AML-193 (cell line): ENCODE measurements at regions not wholly inside any gene's neighbourhood (a gene's known extent, or its start where the extent isn't known, plus 50 kb on each side); places are given as distances from the start of the nearest gene placed in this dataset.

ENCODE experiments used
- DNase-seq, 2 experiments: peaks; one replicate each; lab custom pipeline; 2025; lab: John Stamatoyannopoulos, UW

DNA sequence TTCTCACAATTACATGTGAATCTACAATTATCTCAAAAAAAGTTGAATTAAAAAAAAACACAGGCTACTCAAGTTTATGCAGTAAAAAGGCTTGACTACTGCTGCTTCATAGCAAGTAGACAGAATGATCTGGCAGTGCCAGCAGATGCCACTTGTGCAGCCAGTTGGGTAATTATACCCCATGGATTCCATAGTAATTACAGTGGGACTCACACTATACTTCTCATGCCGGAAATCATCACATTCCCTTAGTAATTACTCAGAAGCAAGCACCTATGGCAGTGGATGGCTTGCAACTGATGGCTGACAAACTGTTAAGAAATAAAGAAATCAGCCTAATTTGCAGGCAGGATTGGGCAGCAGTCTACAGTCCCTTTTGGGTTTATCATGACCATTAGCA, 463.2 kb upstream of the KLF4 start:
- no peak for DNase-seq

DNA sequence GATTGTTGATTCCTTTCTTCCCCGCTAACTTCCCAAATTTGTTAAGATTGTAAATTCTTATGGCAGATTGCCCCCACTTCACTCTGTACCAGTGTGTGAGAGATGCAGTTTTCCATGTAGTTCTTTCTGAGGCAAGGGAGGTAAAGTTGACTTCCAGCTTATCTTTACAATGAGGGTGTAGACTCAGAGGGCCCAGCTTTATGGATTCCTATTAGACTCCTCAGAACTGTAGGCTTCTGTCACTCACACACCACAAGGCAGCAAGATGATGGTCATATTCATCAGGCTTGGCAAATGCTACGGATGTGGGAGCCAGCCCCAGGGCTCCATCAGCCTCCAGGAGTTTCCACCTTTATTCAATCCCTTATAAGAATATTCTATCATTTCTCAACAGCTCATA, 461.9 kb upstream of the KLF4 start:
- no peak for DNase-seq

DNA sequence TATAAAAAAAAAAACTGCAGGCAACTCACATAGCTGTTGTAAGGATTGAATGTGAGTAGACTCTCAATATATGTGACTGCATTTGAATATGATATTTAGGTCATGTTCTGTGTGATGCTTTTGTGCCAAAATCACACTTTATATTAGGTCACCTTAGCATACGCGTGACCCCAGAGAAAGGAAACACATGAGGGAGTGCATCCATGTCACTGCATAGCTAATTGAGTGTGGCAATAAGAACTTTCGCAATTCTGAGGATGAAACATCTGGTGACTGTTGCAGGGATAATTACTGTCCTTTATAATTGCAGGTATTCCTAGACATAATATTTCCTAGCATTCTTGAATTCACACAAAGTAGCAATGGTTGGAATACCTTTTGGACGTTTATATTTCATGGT, 459.5 kb upstream of the KLF4 start:
- DNase-seq, result peak in 1 of 2 experiments; percentile 1

DNA sequence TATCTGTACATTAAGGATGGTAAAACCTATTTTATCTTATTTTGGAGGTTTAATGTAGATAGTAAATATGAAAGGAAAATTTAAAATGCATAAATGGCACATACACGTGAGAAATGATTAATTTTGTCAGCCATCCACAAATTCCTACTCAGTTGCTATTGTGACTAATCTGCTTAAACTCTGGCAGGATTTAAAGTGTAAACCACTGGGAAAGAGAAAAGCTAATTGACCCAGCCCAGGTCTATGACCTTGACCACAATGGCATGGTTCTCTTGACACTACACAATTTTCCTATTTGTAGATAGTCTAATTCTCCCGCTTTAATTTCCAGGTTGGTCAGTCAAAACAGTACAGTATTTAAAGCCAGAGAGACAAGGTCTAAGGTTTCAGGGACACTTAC, 459.0 kb upstream of the KLF4 start:
- no peak for DNase-seq

DNA sequence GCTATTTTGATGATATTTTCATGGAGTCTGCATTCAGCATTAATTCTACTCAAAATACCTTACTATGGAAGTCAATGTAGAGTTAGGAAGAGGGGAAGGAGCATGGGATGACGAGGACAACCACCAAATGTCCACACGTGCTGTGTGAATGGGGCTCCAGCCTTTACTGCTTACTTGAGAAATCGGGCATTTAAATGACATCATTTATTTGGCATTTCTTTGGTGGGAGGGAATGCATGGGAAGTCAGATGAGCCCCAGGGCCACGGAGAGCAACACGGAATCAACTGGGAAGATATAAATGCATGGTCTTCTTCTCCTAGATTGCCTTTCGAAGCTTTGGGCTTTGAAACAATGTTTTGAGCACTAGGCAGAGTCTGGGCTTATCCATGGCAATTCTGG, 458.5 kb upstream of the KLF4 start:
- no peak for DNase-seq

DNA sequence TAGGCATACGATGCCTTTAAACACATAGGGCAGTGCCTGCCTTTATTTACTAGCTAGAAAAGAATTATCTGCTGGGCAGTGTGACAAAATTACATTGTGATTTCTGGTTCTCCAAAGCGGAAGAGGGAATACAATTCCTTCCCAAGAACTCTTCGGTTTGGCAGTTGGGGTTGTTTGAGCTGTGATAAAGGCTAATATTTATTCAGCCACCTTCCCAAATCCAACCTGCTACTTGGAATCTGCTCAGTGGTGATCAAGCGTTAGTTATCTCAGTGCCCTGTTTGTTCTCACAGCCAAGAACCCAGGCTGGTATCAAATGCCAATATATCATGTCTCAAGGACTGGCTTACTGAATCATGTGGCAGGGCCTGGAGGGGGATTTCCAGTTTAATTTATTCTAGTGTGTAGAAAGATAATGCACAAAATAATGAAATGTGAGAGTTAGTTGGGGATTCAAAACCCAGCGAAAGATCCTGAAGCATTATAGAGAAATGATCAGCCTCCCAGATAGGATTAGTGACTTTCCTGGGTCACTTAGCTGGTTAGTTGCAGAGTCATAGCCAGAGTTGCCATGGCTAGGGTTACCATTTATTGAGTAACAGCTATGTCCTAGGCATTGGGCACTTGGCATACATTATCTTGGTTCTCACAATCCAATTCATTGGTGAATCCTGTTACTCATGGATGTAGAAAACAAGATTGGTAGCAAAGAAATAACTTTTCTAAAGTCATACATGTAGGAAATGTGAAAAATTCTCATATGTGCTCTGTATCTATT, 457.0 kb upstream of the KLF4 start:
- DNase-seq, result no peak

DNA sequence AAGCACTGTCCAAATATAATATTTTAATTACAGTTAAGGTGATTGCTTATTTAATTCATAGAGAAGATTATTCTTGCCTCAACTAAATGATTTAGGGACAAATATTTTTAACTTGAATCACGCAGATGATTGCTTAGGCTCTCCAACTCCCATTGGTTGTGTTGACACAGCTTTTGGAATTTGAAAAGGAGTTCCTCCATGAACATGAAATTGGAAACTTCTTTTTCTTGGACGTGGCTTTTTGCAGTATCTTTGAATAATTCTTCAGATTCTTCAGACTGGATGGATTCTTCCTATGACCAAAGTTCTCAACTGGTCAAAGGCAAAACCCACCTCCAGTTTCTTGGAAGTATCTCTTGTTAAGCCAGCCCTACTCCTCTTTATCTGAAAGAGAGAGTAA, 456.4 kb upstream of the KLF4 start:
- DNase-seq, result no peak

DNA sequence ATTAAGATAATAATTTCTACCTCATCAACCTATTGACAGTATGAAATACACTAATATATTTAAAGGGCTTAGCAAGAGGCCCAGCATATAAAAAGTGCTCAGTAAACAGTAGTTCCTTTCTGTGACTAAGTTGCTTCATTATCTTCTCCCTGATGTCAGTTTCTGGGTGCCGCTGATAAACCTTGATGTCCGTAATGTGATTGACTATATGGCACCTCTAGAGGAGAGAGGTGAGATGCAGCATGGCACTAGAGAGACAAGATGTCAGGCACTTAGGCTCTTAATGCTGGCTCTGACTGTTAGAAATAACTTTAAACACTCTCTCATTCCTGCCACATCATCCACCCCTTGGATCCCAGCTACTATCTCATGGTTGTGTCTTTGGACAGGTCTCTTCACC, 455.9 kb upstream of the KLF4 start:
- DNase-seq, result no peak

DNA sequence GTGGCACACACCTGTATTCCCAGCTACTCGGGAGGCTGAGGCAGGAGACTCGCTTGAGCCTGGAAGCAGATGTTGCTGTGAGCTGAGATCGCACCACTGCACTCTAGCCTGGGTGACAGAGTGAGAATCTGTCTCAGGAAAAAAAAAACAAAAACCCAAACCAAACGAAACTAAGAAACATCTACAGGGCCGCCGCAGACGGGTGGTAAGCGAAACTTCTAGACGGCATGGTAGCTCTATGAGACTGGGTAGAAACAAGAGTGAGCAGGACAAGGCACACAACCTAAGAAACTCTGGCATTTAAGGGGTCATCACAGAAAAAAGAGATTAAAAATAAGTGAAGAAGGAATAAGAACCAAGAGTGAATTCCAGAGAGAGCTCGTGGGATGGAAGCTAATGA, 454.8 kb upstream of the KLF4 start:
- no peak for DNase-seq

DNA sequence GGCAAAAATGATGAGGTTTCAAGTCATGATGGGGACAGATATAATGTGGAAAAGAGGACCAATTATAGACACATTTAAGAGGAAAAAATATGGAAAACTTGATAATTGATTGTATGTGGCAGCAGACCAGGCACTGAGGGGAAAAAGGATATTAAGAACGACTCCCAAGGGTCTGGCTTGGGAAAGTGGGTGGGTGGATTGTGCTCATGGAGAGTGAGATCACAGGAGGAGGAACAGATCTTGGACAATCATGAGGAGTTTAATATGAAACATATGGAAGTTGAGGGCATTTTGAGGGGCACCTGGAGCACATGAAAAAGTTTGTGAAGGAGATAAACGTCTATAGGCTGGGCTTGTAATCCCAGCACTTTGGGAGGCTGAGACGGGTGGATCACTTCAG, 454.3 kb upstream of the KLF4 start:
- DNase-seq, result no peak

DNA sequence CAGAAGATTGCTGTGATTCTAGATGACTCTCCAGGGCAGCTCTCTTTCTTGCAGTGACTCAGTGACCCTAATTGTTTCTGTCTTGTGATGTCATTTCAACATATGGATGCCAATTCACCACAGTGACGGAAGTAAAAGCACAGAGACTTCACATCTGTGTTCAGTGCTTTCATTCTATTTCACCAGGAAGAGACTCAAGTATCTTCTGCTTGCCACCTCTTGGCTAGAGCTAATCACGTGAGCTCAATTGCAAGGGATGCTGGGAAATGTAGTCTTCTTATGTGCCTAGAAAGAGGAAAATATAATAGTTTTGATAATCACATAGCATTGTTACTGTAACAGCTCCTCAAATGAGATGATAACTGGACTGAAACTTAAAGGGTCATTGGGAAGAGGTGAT, 453.3 kb upstream of the KLF4 start:
- DNase-seq, result no peak

DNA sequence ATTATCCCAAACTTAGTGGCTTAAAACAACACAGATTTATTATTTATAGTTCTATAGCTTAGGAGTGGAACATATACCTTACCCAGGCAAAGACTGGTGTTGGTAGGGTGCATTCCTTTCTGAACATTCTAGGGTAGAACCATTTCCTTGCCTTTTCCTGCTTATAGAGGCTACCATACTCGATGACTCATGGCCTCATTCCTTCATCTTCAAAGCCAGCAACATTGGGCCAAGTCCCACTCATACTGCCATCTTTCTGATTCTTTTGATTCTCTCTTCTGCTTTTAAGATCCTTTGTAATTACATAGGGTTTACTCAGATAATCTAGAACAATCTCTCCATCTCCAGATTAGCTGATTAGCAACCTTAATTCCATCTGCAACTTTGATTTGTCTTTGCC, 452.7 kb upstream of the KLF4 start:
- DNase-seq, result no peak

DNA sequence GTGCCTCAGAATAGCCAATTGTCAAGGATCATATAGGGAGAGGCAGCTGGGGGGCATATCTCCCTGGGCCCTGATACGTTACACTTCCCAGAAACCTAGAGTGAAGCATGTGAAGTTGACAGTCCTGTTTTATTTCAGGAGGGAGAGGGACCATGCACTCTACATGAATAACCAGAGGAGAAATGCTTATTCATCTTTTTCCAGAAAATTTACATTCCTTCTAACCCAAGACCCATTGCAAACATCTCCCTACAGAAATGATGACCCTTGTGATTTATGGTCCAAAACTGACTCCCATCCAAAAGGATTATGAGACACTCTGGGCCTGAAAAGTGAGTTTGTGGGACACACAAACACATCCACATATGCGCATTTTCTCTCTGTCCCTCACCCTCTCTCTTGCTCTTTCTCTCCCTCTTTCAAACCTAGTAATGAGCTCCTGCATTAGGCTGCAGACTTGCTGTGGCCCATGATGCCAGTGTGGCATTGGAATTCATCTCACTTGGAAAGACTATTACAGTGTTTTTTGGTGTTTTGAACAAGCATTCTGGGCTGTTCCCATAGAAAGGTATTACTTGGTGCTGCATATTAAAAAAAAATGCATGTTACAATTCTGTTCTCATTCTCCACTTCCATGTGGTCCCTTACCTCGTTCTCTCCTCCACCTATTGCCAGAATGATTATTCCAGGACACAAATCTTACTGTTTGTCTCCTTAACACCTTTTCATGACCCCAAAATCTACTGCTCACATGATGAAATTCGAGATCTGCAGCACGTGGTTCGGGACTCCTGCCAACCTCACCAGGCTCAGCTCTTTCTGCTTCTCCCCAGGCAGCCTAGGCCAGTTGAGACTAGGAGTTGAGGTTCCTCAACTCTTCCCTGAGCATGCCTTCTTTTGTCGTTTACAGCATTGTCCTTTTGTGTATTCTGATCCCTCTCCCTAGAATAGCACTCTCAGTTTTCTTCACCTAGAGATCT, 451.3 kb upstream of the KLF4 start:
- DNase-seq, result no peak

DNA sequence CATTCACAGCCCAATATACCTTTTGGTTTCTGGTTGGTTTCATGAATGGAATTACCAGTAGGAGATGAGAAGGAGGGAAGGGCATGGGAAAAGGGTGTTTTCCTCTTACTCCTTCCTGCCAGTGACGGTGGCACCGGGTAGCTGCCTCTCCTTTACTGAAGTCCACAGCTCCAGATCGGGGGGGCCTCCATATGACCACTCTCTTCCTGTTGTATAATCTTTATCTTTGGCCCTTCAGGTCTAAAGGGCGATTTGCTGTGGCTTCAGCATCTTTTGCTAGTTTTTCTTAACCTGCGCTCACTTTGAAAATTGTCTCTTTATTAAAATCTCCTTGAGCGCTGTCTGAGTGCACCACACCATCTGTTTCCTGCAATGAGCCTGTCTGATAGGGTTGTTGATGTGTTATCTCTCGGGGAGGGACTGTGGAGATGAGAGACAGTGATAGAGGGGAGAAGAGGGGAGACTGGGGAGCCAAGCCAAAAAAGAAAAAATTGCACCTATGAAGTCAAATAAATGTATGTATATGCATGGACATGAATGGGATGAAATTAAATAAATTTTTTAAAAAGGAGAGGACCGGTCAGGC, 449.3 kb upstream of the KLF4 start:
- DNase-seq, result no peak

DNA sequence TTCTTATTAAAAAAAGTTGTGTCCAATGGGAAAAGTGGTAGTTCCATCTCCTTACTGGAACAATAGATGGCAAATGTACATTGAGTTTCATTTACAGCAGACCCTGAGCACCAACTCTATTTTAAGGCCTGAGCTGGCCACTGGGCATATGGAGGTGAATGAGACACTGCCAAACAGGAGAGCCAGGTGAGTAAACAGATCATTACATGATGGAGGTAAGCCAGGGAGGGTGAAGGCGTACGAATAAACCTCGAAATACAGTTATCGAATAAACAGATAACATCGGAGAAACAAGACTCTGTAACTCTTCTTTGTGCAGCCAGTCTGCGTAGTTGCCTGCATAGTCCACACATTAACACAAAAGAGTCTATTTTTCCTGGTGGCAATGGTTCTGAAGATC, 446.4 kb upstream of the KLF4 start:
- DNase-seq, result no peak

DNA sequence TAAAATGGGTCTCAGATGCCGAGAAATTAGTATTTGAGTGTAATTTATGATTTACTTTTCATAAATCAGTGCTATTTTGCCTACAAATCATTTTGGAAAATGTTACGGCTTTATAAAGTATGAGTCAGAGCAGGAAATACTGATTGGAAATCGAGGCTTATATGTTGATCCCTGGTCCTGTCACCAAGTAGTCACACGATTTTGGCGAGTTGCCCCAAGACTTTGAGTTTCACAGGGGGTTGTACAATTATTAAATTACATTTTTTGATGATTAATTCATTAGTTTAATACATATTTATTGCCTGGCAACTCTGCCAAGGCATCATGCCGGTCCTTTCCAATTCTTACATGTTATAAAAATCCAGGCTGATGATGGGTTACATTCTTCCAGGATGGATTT, 443.9 kb upstream of the KLF4 start:
- no peak for DNase-seq

DNA sequence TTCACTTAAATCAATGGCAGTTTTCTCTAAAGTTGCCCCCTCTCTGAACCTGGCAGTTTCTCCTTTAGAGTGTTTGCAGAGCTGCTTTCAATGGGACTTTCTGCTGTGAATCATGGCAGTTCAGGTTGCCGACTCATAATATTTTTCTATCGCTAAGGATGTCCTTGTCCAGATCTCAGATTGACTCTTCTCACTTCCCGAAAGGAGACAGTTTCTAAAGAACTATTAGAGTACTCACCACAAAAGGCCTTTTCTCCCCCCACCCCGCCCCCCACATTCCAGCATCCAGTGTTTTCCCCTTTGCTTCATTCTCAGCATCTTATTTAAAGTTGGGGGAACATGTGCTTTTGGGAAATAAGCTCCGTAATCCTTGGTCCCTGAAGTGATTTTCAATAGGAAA, 443.5 kb upstream of the KLF4 start:
- DNase-seq, result no peak

DNA sequence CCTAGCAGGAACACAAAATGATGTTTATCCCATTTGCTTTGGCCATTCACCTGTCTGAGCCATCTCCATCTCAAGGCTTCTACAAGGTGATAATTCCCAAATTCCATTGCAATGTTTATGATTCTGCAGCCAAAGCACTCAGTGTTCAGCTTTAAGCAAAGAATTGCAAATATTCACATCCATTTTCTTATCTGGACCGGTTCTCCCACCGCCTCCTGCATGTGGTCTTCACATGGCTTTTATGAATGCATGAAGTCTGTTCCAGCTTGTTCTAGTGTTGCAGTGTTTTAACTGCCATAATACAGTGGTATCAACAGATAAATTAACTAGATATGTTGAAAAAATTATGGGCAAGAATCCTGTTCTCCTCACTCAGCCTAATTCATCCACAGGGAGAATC, 443.0 kb upstream of the KLF4 start:
- no peak for DNase-seq

DNA sequence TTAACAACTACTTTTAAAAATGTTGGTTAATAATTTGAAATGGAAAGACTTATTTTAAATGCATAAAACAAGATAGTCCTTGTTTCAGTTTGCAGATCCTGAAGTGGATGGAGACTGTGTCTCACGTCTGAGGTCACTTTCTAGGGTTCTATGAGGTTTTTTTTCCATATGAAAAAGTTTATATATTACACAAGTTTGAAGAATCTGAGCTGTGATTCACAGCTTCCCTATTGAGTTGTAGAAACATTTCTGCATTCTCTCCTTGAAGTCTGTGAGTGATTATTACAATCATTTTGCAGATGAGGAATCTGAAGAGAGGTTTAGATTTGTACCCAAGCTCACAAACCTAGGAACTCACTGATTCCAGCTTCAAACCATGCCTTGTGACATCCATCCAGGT, 442.5 kb upstream of the KLF4 start:
- no peak for DNase-seq

DNA sequence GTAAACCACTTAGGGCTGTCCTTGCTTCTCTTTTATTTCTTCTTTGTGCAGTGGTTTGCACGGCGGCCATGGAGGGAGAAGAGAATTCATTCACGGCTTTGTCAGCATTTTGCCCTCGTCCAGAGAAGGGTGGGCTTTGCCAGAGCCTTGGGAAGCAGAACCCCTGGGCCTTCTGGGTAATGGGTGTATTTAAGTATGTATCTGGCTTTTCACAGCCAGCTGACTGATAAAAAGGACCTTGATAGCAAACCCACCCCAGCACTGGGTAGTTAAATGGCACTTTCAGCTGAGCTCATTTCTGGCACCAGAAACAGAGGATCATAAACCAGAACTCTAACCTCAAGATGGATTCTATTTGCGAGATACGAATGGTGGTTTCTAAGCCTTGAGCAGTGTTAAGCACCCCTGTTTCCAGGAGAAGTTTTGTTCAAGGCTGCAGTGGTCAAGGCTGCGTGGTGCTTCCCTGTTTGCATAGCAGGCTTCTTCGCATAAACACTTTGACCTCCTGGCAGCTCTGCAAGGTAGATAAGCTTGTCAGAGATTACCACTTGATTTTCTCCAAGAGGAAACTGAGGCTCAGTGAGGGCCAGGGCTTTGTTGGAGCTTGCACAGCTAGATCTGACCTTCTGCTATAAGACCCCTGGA, 441.6 kb upstream of the KLF4 start:
- no peak for DNase-seq

DNA sequence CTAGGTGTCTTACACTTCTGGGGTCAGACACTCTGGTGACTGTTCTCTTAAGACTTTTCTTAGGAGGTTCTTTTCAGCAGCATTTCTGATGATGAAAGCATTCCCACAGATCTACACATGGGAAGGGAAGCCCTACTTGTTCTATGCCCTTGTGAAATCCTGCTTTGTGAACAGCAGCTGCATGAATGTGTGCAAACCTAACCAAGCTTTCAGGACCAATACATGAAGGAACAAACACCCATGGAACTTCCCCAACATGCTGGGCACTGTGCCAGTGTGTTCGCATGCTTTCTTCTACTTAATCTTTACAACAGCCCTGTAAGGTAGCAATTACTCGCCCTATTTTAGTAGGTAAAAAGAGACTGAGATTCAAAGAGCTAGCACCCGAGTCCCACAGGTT, 439.9 kb upstream of the KLF4 start:
- no peak for DNase-seq

DNA sequence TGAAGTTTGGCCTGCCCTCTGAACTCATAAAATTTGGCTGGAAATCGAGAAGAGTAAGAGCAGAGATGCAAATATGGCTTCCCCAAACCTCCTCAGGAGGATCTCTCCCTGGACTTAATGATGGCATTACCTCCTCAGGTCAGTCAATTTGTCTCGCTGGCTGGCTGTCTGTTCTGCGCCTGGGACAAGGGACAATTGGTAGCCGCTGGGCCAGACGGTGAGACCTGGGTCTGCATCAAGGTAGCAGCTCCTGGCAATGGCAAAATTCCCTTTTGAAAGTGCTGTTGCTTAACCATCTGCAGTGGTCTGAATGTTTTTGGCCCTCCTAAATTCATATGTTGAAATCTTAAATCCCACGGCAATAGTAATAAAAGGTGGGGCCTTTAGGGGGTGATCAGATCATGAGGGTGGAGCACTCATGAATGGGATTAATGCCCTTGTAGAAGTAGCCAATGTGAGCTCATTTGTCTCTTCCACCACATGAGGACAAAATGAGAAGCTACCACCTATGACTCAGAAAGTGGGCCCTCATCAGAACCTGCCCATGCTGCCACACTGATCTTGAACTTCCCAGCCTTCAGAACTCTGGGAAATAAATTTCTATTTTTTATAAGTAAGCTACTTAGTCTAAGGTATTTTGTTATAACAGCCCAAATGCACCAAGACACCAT, 439.3 kb upstream of the KLF4 start:
- DNase-seq, result no peak
